WTC11 (cell line): ENCODE measurements at regions not wholly inside any gene's neighbourhood (a gene's known extent, or its start where the extent isn't known, plus 50 kb on each side); places are given as distances from the start of the nearest gene placed in this dataset.

Experiments
- CTCF ChIP-seq: fragments of 200-600 bp; IDR thresholded peaks from 2 replicates; pipeline ENCODE4 v1.8.0; 2022; ENCODE audit warnings: antibody characterized with exemption
- ZNF396 ChIP-seq: fragments of 250-450 bp; sonication (Bioruptor Pico); IDR thresholded peaks from 2 replicates; pipeline ENCODE4 v1.8.0; 2021; ENCODE audit warnings: mild to moderate bottlenecking, moderate library complexity, borderline replicate concordance
- TF ChIP-seq, protein P1 (sequence below): sonication (generic); formaldehyde crosslinking; IDR thresholded peaks from 2 replicates; pipeline ENCODE4 v1.8.1; 2023; ENCODE audit warnings: mild to moderate bottlenecking, moderate library complexity, missing genetic modification reagents
- TF ChIP-seq, protein P2 (sequence below): fragments of 250-450 bp; sonication (Bioruptor Pico); IDR thresholded peaks from 2 replicates; pipeline ENCODE4 v2.1.2; 2022; ENCODE audit warnings: mild to moderate bottlenecking, moderate library complexity

DNA sequence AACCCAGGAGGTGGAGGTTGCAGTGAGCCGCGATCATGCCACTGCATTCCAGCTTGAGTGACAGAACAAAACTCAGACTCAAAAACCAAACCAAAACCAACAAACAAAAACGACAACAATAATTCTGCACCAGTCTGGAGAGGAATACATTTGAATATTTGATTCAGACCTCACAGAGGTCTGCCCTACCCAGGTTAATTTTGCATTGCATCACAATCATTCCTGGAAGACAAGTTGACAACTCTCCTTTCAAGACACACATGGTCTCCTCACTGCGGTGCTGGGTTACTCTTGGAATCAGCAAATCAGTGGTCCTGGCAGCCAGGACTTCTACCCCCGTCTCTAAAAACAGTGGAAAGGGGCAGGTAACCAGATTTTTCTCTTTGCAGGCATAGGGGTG is 79.9 kb upstream of the TMTC4 start:
- TF ChIP-seq ZNF396 (CRISPR knock-in tag) (no peak), CTCF (no peak)
- TF ChIP-seq, protein P1, sequence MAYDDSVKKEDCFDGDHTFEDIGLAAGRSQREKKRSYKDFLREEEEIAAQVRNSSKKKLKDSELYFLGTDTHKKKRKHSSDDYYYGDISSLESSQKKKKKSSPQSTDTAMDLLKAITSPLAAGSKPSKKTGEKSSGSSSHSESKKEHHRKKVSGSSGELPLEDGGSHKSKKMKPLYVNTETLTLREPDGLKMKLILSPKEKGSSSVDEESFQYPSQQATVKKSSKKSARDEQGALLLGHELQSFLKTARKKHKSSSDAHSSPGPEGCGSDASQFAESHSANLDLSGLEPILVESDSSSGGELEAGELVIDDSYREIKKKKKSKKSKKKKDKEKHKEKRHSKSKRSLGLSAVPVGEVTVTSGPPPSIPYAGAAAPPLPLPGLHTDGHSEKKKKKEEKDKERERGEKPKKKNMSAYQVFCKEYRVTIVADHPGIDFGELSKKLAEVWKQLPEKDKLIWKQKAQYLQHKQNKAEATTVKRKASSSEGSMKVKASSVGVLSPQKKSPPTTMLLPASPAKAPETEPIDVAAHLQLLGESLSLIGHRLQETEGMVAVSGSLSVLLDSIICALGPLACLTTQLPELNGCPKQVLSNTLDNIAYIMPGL (CRISPR knock-in tag) = no peak
- TF ChIP-seq, protein P2, sequence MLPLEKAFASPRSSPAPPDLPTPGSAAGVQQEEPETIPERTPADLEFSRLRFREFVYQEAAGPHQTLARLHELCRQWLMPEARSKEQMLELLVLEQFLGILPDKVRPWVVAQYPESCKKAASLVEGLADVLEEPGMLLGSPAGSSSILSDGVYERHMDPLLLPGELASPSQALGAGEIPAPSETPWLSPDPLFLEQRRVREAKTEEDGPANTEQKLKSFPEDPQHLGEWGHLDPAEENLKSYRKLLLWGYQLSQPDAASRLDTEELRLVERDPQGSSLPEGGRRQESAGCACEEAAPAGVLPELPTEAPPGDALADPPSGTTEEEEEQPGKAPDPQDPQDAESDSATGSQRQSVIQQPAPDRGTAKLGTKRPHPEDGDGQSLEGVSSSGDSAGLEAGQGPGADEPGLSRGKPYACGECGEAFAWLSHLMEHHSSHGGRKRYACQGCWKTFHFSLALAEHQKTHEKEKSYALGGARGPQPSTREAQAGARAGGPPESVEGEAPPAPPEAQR (CRISPR knock-in tag) = no peak
